OCI-LY7 (cell line): ENCODE measurements at regions not wholly inside any gene's neighbourhood (a gene's known extent, or its start where the extent isn't known, plus 50 kb on each side); places are given as distances from the start of the nearest gene placed in this dataset.

Source experiments
- CTCF ChIP-seq: fragments of 200-600 bp; sonication (generic); conservative IDR thresholded peaks from 2 replicates; pipeline ENCODE4 v1.5.1; 2014; ENCODE audit warnings: mild to moderate bottlenecking, antibody characterized with exemption, low read length, moderate library complexity, mixed read lengths
- EZH2phosphoT487 ChIP-seq: fragments of 200-600 bp; sonication (generic); IDR thresholded peaks from 2 replicates; pipeline ENCODE4 v1.6.1; 2018; ENCODE audit warnings: low read depth, borderline replicate concordance, mild to moderate bottlenecking, mixed run types, antibody characterized with exemption, low read length, moderate library complexity, mixed read lengths

GRCh38 chr10:84896909-84897308, 568.5 kb downstream of the CCSER2 start:
- TF ChIP-seq CTCF = no peak
- no peak for TF ChIP-seq EZH2phosphoT487
